NCI-H524 (cell line): ENCODE measurements at regions not wholly inside any gene's neighbourhood (a gene's known extent, or its start where the extent isn't known, plus 50 kb on each side); places are given as distances from the start of the nearest gene placed in this dataset.
"Not testable (repeated sequence)": the region's sequence is repeated elsewhere in the genome, so short reads cannot be mapped to it uniquely, and the experiment has no call there.

Experiments
- DNase-seq, 2 experiments: peaks; one replicate each; lab custom pipeline; 2025; lab: John Stamatoyannopoulos, UW

GRCh38 chr6:121925534-121926255 is 473.8 kb upstream of the HSF2 start:
- no peak for DNase-seq

- DNase-seq, result no peak
Observed at GRCh38 chr6:121929301-121929700, 470.2 kb upstream of the HSF2 start.

- DNase-seq, result peak; percentile 19 to 69
Observed at GRCh38 chr6:121932076-121932991, 467.1 kb upstream of the HSF2 start.

- no peak for DNase-seq
Observed at GRCh38 chr6:121934451-121934850, 465.0 kb upstream of the HSF2 start.

- DNase-seq, result no peak
Observed at GRCh38 chr6:121940728-121941127, 458.7 kb upstream of the HSF2 start.

- DNase-seq, result no peak
Observed at GRCh38 chr6:121944354-121944753, 455.1 kb upstream of the HSF2 start.

GRCh38 chr6:121951123-121951522 is 448.3 kb upstream of the HSF2 start:
- DNase-seq, result no peak

GRCh38 chr6:121951918-121952379 is 447.5 kb upstream of the HSF2 start:
- no peak for DNase-seq

- DNase-seq, result not testable (repeated sequence)
Observed at GRCh38 chr6:121955401-121955800, 444.1 kb upstream of the HSF2 start.

GRCh38 chr6:121956782-121957181 is 442.7 kb upstream of the HSF2 start:
- no peak for DNase-seq

- DNase-seq, result no peak
Observed at GRCh38 chr6:121959501-121959900, 440.0 kb upstream of the HSF2 start.

GRCh38 chr6:121961619-121962125 is 437.8 kb upstream of the HSF2 start:
- no peak for DNase-seq

GRCh38 chr6:121963826-121964225 is 435.6 kb upstream of the HSF2 start:
- no peak for DNase-seq

- DNase-seq, result no peak
Observed at GRCh38 chr6:121965739-121966138, 433.7 kb upstream of the HSF2 start.

GRCh38 chr6:121967631-121968030 is 431.8 kb upstream of the HSF2 start:
- DNase-seq, result no peak

GRCh38 chr6:121971931-121972335 is 427.5 kb upstream of the HSF2 start:
- no peak for DNase-seq

- DNase-seq, result no peak
Observed at GRCh38 chr6:121984956-121985355, 414.5 kb upstream of the HSF2 start.

- no peak for DNase-seq
Observed at GRCh38 chr6:121993362-121993761, 406.1 kb upstream of the HSF2 start.

- DNase-seq, result no peak
Observed at GRCh38 chr6:121994919-121995318, 404.5 kb upstream of the HSF2 start.

- no peak for DNase-seq
Observed at GRCh38 chr6:121998631-121999030, 400.8 kb upstream of the HSF2 start.

- no peak for DNase-seq
Observed at GRCh38 chr6:121999456-122000065, 399.9 kb upstream of the HSF2 start.

GRCh38 chr6:122005661-122006060 is 393.8 kb upstream of the HSF2 start:
- DNase-seq, result no peak
